DND-41 (cell line): ENCODE measurements at regions not wholly inside any gene's neighbourhood (a gene's known extent, or its start where the extent isn't known, plus 50 kb on each side); places are given as distances from the start of the nearest gene placed in this dataset.

Experiments used
- ATAC-seq: fragments of 200-7000 bp; cut with Tn5 transposase; 3 replicates; pipeline ENCODE4 v1.9.1; 2021; ENCODE audit warnings: low read depth; ENCODE audit not compliant: insufficient read depth
- DNase-seq: peaks from one replicate; pipeline ENCODE4 v3.0.0-alpha.2; 2020
- H2AFZ ChIP-seq: 2 replicates; pipeline ENCODE4 v1.6.0; 2012; ENCODE audit warnings: low read depth, low read length
- H3K27ac ChIP-seq: 2 replicates; pipeline ENCODE4 v1.5.1; 2012; ENCODE audit warnings: low read length, inconsistent platforms
- H3K27me3 ChIP-seq: fragments of 200-600 bp; sonication (generic); 2 replicates; pipeline ENCODE4 v1.6.0; 2012; ENCODE audit warnings: low read length, mild to moderate bottlenecking, inconsistent platforms; ENCODE audit not compliant: insufficient read depth, poor library complexity
- H3K36me3 ChIP-seq: 2 replicates; pipeline ENCODE4 v1.5.1; 2012; ENCODE audit warnings: low read length, inconsistent platforms; ENCODE audit not compliant: insufficient read depth
- H3K4me1 ChIP-seq: 2 replicates; pipeline ENCODE4 v1.5.1; 2012; ENCODE audit warnings: mild to moderate bottlenecking, low read length; ENCODE audit not compliant: insufficient read depth
- H3K4me2 ChIP-seq: 2 replicates; pipeline ENCODE4 v1.6.0; 2012; ENCODE audit warnings: mild to moderate bottlenecking, moderate library complexity, low read length, inconsistent platforms; ENCODE audit not compliant: insufficient read depth
- H3K4me3 ChIP-seq, 2 experiments: fragments of 200-600 bp in 1 of 2; shearing (Covaris generic) in 1 of 2; 2 replicates each; pipeline ENCODE4 v1.5.1; 2012 to 2016; ENCODE audit warnings: inconsistent platforms in 2 of 2, low read length in 2 of 2, mild to moderate bottlenecking in 2 of 2, low read depth in 1 of 2, moderate library complexity in 1 of 2
- H3K79me2 ChIP-seq: 2 replicates; pipeline ENCODE4 v1.6.0; 2012; ENCODE audit warnings: low read length, inconsistent platforms; ENCODE audit not compliant: insufficient read depth
- H3K9ac ChIP-seq: 2 replicates; pipeline ENCODE4 v1.6.0; 2012; ENCODE audit warnings: low read depth, mild to moderate bottlenecking, inconsistent platforms, low read length, moderate library complexity
- H3K9me3 ChIP-seq: 2 replicates; pipeline ENCODE4 v1.5.1; 2012; ENCODE audit warnings: low read length, moderate library complexity, mild to moderate bottlenecking, inconsistent platforms; ENCODE audit not compliant: insufficient read depth, severe bottlenecking
- H4K20me1 ChIP-seq: 2 replicates; pipeline ENCODE4 v1.6.0; 2012; ENCODE audit warnings: low read length; ENCODE audit not compliant: insufficient read depth
- CTCF ChIP-seq: IDR thresholded peaks from 2 replicates; pipeline ENCODE4 v1.5.1; 2012; ENCODE audit warnings: borderline replicate concordance, low read length, moderate library complexity, mild to moderate bottlenecking; ENCODE audit not compliant: poor library complexity, severe bottlenecking; ENCODE audit errors: extremely low read depth
- EZH2 ChIP-seq: IDR thresholded peaks from 3 replicates; pipeline ENCODE4 v1.6.1; 2012; ENCODE audit warnings: borderline replicate concordance, low read depth, mild to moderate bottlenecking, moderate library complexity, low read length, inconsistent platforms; ENCODE audit not compliant: severe bottlenecking

GRCh38 chr11:115920092-115920461 is 415.9 kb upstream of the CADM1 start:
- peaks cover 4% of the 10 kb centered on the region for H3K27me3 ChIP-seq
- no peaks in the 10 kb centered on the region for H3K79me2 ChIP-seq
- H3K36me3 ChIP-seq: no peaks in the 10 kb centered on the region
- no peak for DNase-seq
- no peaks in the 10 kb centered on the region for H3K4me1 ChIP-seq
- no peak for TF ChIP-seq EZH2
- TF ChIP-seq CTCF: no peak
- no peak overlapping the region for H3K4me2 ChIP-seq
- H2AFZ ChIP-seq: no peak overlapping the region
- no peak for ATAC-seq
- H3K9ac ChIP-seq: no peak overlapping the region
- no peak overlapping the region for H3K4me3 ChIP-seq
- no peaks in the 10 kb centered on the region for H3K9me3 ChIP-seq
- H3K27ac ChIP-seq: no peak overlapping the region
- H4K20me1 ChIP-seq: no peaks in the 10 kb centered on the region

- DNase-seq: no peak
- TF ChIP-seq CTCF (no peak), EZH2 (no peak)
Measured at GRCh38 chr11:115919341-115920091, 415.3 kb upstream of the CADM1 start.

GRCh38 chr11:115918576-115918975 is 414.4 kb upstream of the CADM1 start:
- no peak overlapping the region for H3K4me3 ChIP-seq
- ATAC-seq: no peak
- H3K9me3 ChIP-seq: no peaks in the 10 kb centered on the region
- no peak overlapping the region for H3K27ac ChIP-seq
- H2AFZ ChIP-seq: no peak overlapping the region
- H3K9ac ChIP-seq: no peak overlapping the region
- TF ChIP-seq CTCF: no peak
- TF ChIP-seq EZH2: no peak
- no peaks in the 10 kb centered on the region for H4K20me1 ChIP-seq
- no peaks in the 10 kb centered on the region for H3K79me2 ChIP-seq
- no peak overlapping the region for H3K4me2 ChIP-seq
- H3K27me3 ChIP-seq: peaks cover 4% of the 10 kb centered on the region
- no peaks in the 10 kb centered on the region for H3K36me3 ChIP-seq
- DNase-seq: no peak
- no peaks in the 10 kb centered on the region for H3K4me1 ChIP-seq

More at GRCh38 chr11:115919341-115920091, 415.3 kb upstream of the CADM1 start:
- H3K4me3 ChIP-seq: no peak overlapping the region
- H3K9ac ChIP-seq: no peak overlapping the region
- peaks cover 4% of the 10 kb centered on the region for H3K27me3 ChIP-seq
- H3K4me2 ChIP-seq: no peak overlapping the region
- no peaks in the 10 kb centered on the region for H3K9me3 ChIP-seq
- ATAC-seq: no peak
- H3K4me1 ChIP-seq: no peaks in the 10 kb centered on the region
- H2AFZ ChIP-seq: no peak overlapping the region
- no peaks in the 10 kb centered on the region for H4K20me1 ChIP-seq
- no peaks in the 10 kb centered on the region for H3K79me2 ChIP-seq
- no peak overlapping the region for H3K27ac ChIP-seq
- no peaks in the 10 kb centered on the region for H3K36me3 ChIP-seq
